SK-N-MC (cell line): ENCODE measurements at regions not wholly inside any gene's neighbourhood (a gene's known extent, or its start where the extent isn't known, plus 50 kb on each side); places are given as distances from the start of the nearest gene placed in this dataset.

Source experiments
- EZH2 ChIP-seq: fragments of 200-600 bp; sonication (generic); IDR thresholded peaks from one replicate; pipeline ENCODE4 v1.6.1; 2017; ENCODE audit warnings: antibody characterized with exemption
- POLR2AphosphoS5 ChIP-seq: IDR thresholded peaks from 2 replicates; pipeline ENCODE4 v1.6.1; 2012; ENCODE audit warnings: mild to moderate bottlenecking, low read depth, low read length, borderline replicate concordance

- TF ChIP-seq POLR2AphosphoS5 (no peak), EZH2 (no peak)
Observed at GRCh38 chr6:8678466-8678865, 243.1 kb upstream of the SLC35B3 start.
